ENCODE measurements at regions not wholly inside any gene's neighbourhood (a gene's known extent, or its start where the extent isn't known, plus 50 kb on each side); places are given as distances from the start of the nearest gene placed in this dataset.

- H3K9me3 ChIP-seq (ENCODE audit: low read length), result no peaks in the 10 kb centered on the region
- H3K27me3 ChIP-seq (ENCODE audit: control insufficient read depth in 1 of 2, insufficient read depth in 2 of 2, low read length in 2 of 2), result peaks cover 0 to 4% of the 10 kb centered on the region in 2 experiments; a peak in 2 of 5 replicates
- no peaks in the 10 kb centered on the region for H4K20me1 ChIP-seq (ENCODE audit: insufficient read depth, low read length)
- H2AFZ ChIP-seq (ENCODE audit: low read length), result no peak overlapping the region
- H3K36me3 ChIP-seq (replicated peaks in 1 of 2; ENCODE audit: control insufficient read depth in 1 of 2, insufficient read depth in 2 of 2, low read length in 2 of 2), result no peaks in the 10 kb centered on the region
- no peak for FAIRE-seq
- ATAC-seq, result no peak
- no peak for TF ChIP-seq RFX5 (IDR thresholded peaks at IDR 0.05; ENCODE audit: low read depth, low read length)
- TF ChIP-seq PHF5A (CRISPR knock-in tag; IDR thresholded peaks at IDR 0.05; ENCODE audit: low read depth, unreplicated experiment), result no peak
- TF ChIP-seq BRF2 (CRISPR knock-in tag; IDR thresholded peaks at IDR 0.05), result no peak
- TF ChIP-seq SMARCC2 (IDR thresholded peaks at IDR 0.05), result no peak
- no peak for TF ChIP-seq NFE2L1 (CRISPR knock-in tag; IDR thresholded peaks at IDR 0.05; ENCODE audit: borderline replicate concordance)
- TF ChIP-seq THYN1 (CRISPR knock-in tag; IDR thresholded peaks at IDR 0.05; ENCODE audit: borderline replicate concordance, low read depth), result no peak
- no peak for TF ChIP-seq NRL (CRISPR knock-in tag; IDR thresholded peaks at IDR 0.05; ENCODE audit: borderline replicate concordance)
- no peak for TF ChIP-seq ZNF674 (CRISPR knock-in tag; IDR thresholded peaks at IDR 0.05; ENCODE audit: low read depth)
- no peak for TF ChIP-seq ZNF7 (CRISPR knock-in tag; IDR thresholded peaks at IDR 0.05)
- TF ChIP-seq STAT5B (CRISPR knock-in tag; IDR thresholded peaks at IDR 0.05), result no peak
- no peak for TF ChIP-seq MAX (IDR thresholded peaks at IDR 0.05)
- TF ChIP-seq RBM39 (IDR thresholded peaks at IDR 0.05; ENCODE audit: low read depth, low read length, poor library complexity, severe bottlenecking), result no peak
- TF ChIP-seq HNF4G (IDR thresholded peaks at IDR 0.05; ENCODE audit: borderline replicate concordance, low read depth, low read length), result no peak
- no peak for TF ChIP-seq HNF4G (CRISPR knock-in tag; IDR thresholded peaks at IDR 0.05; ENCODE audit: borderline replicate concordance, low read depth)
- no peak for TF ChIP-seq HHEX (CRISPR knock-in tag; IDR thresholded peaks at IDR 0.05)
- no peak for TF ChIP-seq PAXIP1 (CRISPR knock-in tag; conservative IDR thresholded peaks at IDR 0.05)
- no peak for TF ChIP-seq ZNF276 (CRISPR knock-in tag; IDR thresholded peaks at IDR 0.05; ENCODE audit: low read depth)
- TF ChIP-seq ZFAT (CRISPR knock-in tag; conservative IDR thresholded peaks at IDR 0.05), result no peak
- no peak for TF ChIP-seq HDAC6 (IDR thresholded peaks at IDR 0.05; ENCODE audit: low read depth, low read length)
- TF ChIP-seq PAWR (CRISPR knock-in tag; IDR thresholded peaks at IDR 0.05; ENCODE audit: borderline replicate concordance), result no peak
- TF ChIP-seq ZNF564 (CRISPR knock-in tag; IDR thresholded peaks at IDR 0.05), result no peak
- 0 out of 2 replicates have a peak, but pooled peaks cover 5% of the 10 kb centered on the region for H3K4me1 ChIP-seq (ENCODE audit: insufficient read depth, low read length)
- no peak overlapping the region for H3K4me2 ChIP-seq (ENCODE audit: low read depth, low read length)
- POLR2A ChIA-PET, result no interaction called here
- no peak overlapping the region for H3K27ac ChIP-seq (ENCODE audit: extremely low read length, insufficient read depth, low read length)
- no peak overlapping the region for H3K4me3 ChIP-seq (replicated peaks in 1 of 3; ENCODE audit: insufficient read depth in 1 of 3, low read depth in 2 of 3, low read length in 3 of 3)
- no peak for DNase-seq (ENCODE audit: low spot score)
- CTCF ChIA-PET (ENCODE audit: low intra/inter-chr PET ratio, low total read pairs), result no interaction called here
- in situ Hi-C loops (cut with HindIII; ENCODE audit: extremely low pct_ligation_motif_present, low pct_unique_long_range_greater_than_20kb), result no loop called here
- intact Hi-C loops (cut with micrococcal nuclease; ENCODE audit: unreplicated experiment), result no loop called here
- no peak overlapping the region for H3K9ac ChIP-seq (ENCODE audit: insufficient read depth, low read depth, low read length)
- WGBS (ENCODE audit: low lambda C conversion rate), result 72% methylated on average over 5 of the region's 13 CpGs
- no TSS peak for BruUV-seq (replicated peaks)
- H3K79me2 ChIP-seq (ENCODE audit: insufficient read depth, low read length), result no peaks in the 10 kb centered on the region
Measured at GRCh38 chr22:48647051-48647450, 1180.6 kb downstream of the BRD1 start.

Measured in HepG2 (cell line).